Colonic mucosa (tissue), 4 donors: ENCODE measurements at regions not wholly inside any gene's neighbourhood (a gene's known extent, or its start where the extent isn't known, plus 50 kb on each side); places are given as distances from the start of the nearest gene placed in this dataset.

Experiments
- DNase-seq: peaks from one replicate; pipeline ENCODE4 v3.0.0-alpha.2; 2020
- H3K27ac ChIP-seq: fragments of 200-600 bp; one replicate; pipeline ENCODE4 v1.8.0; 2021
- H3K27me3 ChIP-seq: fragments of 200-600 bp; one replicate; pipeline ENCODE4 v1.8.0; 2021
- H3K36me3 ChIP-seq: fragments of 200-600 bp; one replicate; pipeline ENCODE4 v1.8.0; 2021
- H3K4me1 ChIP-seq: fragments of 200-600 bp; one replicate; pipeline ENCODE4 v1.8.0; 2021; ENCODE audit warnings: mild to moderate bottlenecking
- H3K4me3 ChIP-seq: fragments of 200-600 bp; one replicate; pipeline ENCODE4 v1.8.0; 2021
- H3K9ac ChIP-seq, 2 donors: one replicate each; pipeline ENCODE4 v1.7.0; 2013; ENCODE audit warnings: control low read depth in 2 of 2, low read depth in 2 of 2, low read length in 2 of 2
- H3K9me3 ChIP-seq: fragments of 200-600 bp; one replicate; pipeline ENCODE4 v1.8.0; 2021
- intact Hi-C: fragments of 100-400 bp; cut with DNase I; formaldehyde crosslinking; loops from one replicate; pipeline ENCODE4 v1.14.1; 2022
- TF ChIP-seq, protein P1 (sequence below): fragments of 200-600 bp; IDR thresholded peaks from one replicate; pipeline ENCODE4 v1.8.0; 2022; ENCODE audit warnings: antibody characterized with exemption, mild to moderate bottlenecking
- donor health status: healthy.
- donor health status: DM: no; HTN: no; CAD: no.
- donor health status: DM: no; HTN: no; CAD: no.

DNA sequence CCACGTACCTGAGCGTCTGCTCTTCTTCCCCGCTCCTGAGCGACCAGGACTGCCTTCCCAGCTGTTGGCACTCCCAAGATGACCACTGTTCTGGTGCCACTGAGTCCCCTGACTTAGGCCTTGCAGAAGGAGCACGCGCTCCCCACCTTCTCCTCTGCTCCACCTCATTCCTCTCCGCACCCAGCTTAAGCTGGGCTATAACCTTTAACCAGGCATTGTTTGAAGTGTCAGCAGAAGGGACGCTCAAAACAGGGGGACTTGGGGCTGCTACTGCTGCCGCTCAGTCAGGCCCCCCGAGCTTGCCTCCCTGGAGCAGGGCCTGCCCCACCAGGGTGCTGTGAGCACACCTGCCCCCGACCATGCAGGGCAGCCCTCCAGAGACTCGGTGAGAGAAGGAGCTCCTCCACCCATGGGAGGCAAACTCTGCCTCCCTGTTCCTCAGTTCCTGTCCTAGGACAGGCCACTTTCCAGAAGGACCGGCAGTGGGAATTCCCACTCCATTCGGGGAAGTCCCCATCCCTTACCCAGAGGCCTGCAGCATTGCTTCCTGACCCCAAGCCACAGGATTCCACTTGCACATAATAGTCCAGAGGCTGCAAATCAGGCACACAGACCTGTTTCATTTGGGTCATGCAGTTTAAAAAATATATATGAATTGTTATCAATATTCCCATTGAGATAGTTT lies 99.7 kb upstream of the ENPP6 start:
- intact Hi-C loops: no loop called here
- Histone ChIP-seq H3K9me3 (no peaks in the 10 kb centered on the region), H3K9ac (no peak overlapping the region), H3K27ac (no peak overlapping the region), H3K36me3 (no peaks in the 10 kb centered on the region), H3K4me3 (no peak overlapping the region), H3K27me3 (no peaks in the 10 kb centered on the region), H3K4me1 (no peaks in the 10 kb centered on the region)
- TF ChIP-seq, protein P1, sequence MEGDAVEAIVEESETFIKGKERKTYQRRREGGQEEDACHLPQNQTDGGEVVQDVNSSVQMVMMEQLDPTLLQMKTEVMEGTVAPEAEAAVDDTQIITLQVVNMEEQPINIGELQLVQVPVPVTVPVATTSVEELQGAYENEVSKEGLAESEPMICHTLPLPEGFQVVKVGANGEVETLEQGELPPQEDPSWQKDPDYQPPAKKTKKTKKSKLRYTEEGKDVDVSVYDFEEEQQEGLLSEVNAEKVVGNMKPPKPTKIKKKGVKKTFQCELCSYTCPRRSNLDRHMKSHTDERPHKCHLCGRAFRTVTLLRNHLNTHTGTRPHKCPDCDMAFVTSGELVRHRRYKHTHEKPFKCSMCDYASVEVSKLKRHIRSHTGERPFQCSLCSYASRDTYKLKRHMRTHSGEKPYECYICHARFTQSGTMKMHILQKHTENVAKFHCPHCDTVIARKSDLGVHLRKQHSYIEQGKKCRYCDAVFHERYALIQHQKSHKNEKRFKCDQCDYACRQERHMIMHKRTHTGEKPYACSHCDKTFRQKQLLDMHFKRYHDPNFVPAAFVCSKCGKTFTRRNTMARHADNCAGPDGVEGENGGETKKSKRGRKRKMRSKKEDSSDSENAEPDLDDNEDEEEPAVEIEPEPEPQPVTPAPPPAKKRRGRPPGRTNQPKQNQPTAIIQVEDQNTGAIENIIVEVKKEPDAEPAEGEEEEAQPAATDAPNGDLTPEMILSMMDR: no peak
- DNase-seq: peak; percentile 13

DNA sequence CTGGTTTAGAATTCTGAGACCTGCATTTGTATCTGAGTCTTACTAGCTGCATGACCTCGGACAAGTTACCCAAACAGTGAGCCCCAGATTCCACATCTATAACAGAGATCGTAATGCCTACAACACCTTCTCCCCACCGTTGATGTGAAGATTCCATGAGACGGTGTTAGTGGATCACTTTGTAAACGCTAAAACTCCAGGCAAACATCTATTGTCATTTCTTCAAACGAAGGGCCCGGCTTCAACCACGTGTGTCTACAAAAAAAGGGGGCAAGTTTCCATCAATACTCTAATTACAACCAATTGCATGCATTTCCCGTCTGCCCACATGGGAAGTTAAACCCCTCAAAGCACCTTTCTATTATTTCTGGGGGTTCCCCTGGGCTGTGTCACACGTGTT lies 99.1 kb upstream of the ENPP6 start:
- TF ChIP-seq, protein P1: no peak
- Histone ChIP-seq H3K9ac (no peak overlapping the region), H3K36me3 (no peaks in the 10 kb centered on the region), H3K9me3 (no peaks in the 10 kb centered on the region), H3K4me1 (no peaks in the 10 kb centered on the region), H3K27me3 (no peaks in the 10 kb centered on the region), H3K27ac (no peak overlapping the region), H3K4me3 (no peak overlapping the region)
- DNase-seq: peak; percentile 2
- intact Hi-C loops: no loop called here

- Histone ChIP-seq H3K36me3 (no peaks in the 10 kb centered on the region), H3K9ac (no peak overlapping the region), H3K27me3 (no peaks in the 10 kb centered on the region), H3K9me3 (no peaks in the 10 kb centered on the region), H3K27ac (no peak overlapping the region), H3K4me1 (peaks cover 3% of the 10 kb centered on the region), H3K4me3 (no peak overlapping the region)
- peak; percentile 10 for DNase-seq
- intact Hi-C loops: no loop called here
- TF ChIP-seq, protein P1: no peak
Observed at GRCh38 chr4:184315675-184316359, 98.1 kb upstream of the ENPP6 start.

DNA sequence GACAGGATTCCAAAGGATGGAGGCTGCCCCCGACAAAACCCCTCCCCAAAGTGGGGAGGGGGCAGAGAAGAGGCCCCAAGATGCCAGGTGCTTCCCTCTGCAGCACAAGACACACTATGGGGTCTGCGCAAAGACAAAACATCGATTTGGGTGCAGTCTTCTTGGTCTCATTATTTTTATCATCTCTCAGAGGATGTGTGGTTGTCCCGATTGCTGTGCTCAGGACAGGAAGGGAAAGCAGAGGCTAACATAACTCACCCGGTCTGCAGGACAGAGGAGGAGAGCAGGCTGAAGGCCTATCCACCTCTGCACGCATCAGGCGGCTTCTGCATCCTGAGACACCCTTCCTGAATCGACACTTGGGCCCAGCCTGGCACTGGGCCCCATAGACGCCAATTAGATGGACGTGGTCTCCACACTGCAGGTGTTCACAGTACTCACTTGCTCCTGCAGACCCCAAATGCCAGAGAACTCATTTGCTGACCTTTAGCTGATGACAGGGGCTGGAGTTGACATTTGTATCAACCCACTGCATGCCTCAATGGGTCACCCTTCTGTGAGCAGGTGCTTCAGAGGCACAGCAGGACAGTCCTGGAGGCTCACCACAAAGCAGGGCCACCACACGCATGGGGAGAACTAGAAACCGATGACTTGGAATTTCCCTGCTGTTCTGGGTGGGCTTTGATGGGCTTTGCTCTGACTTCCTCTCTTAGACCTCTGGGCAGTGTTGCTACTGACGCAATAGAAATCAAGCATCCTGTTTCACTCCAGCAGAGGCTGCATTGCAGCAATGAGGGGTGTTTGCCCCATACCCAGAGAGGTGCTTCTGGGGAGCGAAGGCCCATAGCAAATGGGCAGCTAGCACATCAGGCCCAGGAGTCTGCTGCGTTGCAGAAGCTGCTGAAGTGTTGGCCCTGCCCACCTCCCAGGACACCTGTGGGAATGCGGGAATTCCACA lies 96.3 kb upstream of the ENPP6 start:
- peak; percentile 17 for DNase-seq
- Histone ChIP-seq H3K27me3 (no peaks in the 10 kb centered on the region), H3K4me1 (peaks cover 9% of the 10 kb centered on the region), H3K9me3 (no peaks in the 10 kb centered on the region), H3K36me3 (no peaks in the 10 kb centered on the region), H3K4me3 (no peak overlapping the region), H3K27ac (no peak overlapping the region), H3K9ac (no peak overlapping the region)
- TF ChIP-seq, protein P1: no peak
- intact Hi-C loops: no loop called here

DNA sequence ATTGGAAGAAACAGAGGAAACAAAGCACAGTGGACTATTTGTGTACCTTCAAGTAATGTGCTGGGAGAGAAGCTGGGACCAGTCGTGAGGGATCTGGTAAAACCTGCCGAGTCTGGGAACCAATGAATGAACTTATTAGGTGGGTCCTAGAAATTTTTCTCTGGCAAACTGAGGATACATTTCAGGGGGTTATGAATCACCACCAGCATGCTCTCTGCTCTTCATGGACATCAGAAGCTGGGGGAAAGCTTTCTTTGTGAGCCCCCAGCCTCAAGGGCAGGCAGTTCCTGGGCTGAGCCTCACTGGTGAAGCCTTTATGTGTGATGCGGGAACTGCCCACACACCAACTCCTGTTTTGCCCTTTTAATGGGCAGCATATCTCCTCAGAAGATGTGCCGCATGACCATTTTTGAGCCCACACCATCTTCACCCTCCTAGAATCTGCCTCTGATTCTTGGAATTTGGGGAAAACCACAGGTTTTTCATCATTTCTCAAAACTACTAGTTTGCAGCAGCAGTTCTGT lies 95.4 kb upstream of the ENPP6 start:
- H3K4me3 ChIP-seq: no peak overlapping the region
- H3K27ac ChIP-seq: no peak overlapping the region
- intact Hi-C loops: no loop called here
- H3K27me3 ChIP-seq: no peaks in the 10 kb centered on the region
- H3K9me3 ChIP-seq: no peaks in the 10 kb centered on the region
- H3K9ac ChIP-seq: no peak overlapping the region
- peak; percentile 8 for DNase-seq
- no peaks in the 10 kb centered on the region for H3K36me3 ChIP-seq
- H3K4me1 ChIP-seq: peaks cover 9% of the 10 kb centered on the region
- TF ChIP-seq, protein P1: no peak
